IMR-90 (cell line): ENCODE measurements at regions not wholly inside any gene's neighbourhood (a gene's known extent, or its start where the extent isn't known, plus 50 kb on each side); places are given as distances from the start of the nearest gene placed in this dataset.

Experiments used
- ATAC-seq: fragments of 200-7000 bp; cut with Tn5 transposase; 2 replicates; pipeline ENCODE4 v1.9.1; 2020; ENCODE audit warnings: low read depth, mild to moderate bottlenecking, moderate library complexity
- BruUV-seq: library from RNA; stranded (reverse); fragments of 400-500 nt; replicated peaks from 2 replicates; lab custom pipeline; 2021; lab: Mats Ljungman, UMichigan
- CTCF ChIA-PET: fragments of 300-600 bp; formaldehyde crosslinking; extraction: SDS; loops from one replicate; lab custom pipeline; 2021; ENCODE audit warnings: antibody characterized with exemption; lab: Yijun Ruan, JAX
- POLR2A ChIA-PET: fragments of 300-600 bp; sonication (Branson Sonifier 250); formaldehyde crosslinking; loops from one replicate; lab custom pipeline; 2022; ENCODE audit warnings: antibody characterized with exemption; ENCODE audit not compliant: unreplicated experiment; lab: Charles Lee
- DNase-seq: peaks from one replicate; pipeline ENCODE4 v3.0.0; 2013
- H2AFZ ChIP-seq: replicated peaks from 2 replicates; pipeline ENCODE3; 2013; ENCODE audit warnings: low read length, mild to moderate bottlenecking; ENCODE audit not compliant: poor library complexity
- H2AK5ac ChIP-seq: 2 replicates; pipeline ENCODE4 v1.6.1; 2013; ENCODE audit warnings: low read depth, low read length, inconsistent platforms
- H2AK9ac ChIP-seq: replicated peaks from 2 replicates; pipeline ENCODE3; 2013; ENCODE audit warnings: mild to moderate bottlenecking, low read depth, low read length, moderate library complexity; ENCODE audit not compliant: poor library complexity
- H2BK120ac ChIP-seq: 2 replicates; pipeline ENCODE4 v1.6.1; 2013; ENCODE audit warnings: low read depth, low read length, inconsistent platforms
- H2BK15ac ChIP-seq: 3 replicates; pipeline ENCODE4 v1.6.1; 2013; ENCODE audit warnings: low read depth, low read length, inconsistent platforms
- H2BK20ac ChIP-seq: 2 replicates; pipeline ENCODE4 v1.6.1; 2013; ENCODE audit warnings: low read depth, mild to moderate bottlenecking, inconsistent platforms, low read length, moderate library complexity
- H2BK5ac ChIP-seq: 2 replicates; pipeline ENCODE4 v1.6.1; 2013; ENCODE audit warnings: mild to moderate bottlenecking, low read depth, low read length, inconsistent platforms; ENCODE audit not compliant: poor library complexity, severe bottlenecking
- H3K14ac ChIP-seq: replicated peaks from 2 replicates; pipeline ENCODE4 v1.6.1; 2013; ENCODE audit warnings: low read depth, low read length, inconsistent platforms
- H3K18ac ChIP-seq: 2 replicates; pipeline ENCODE4 v1.6.1; 2013; ENCODE audit warnings: low read depth, low read length, control low read depth
- H3K23ac ChIP-seq: 2 replicates; pipeline ENCODE4 v1.6.1; 2013; ENCODE audit warnings: low read depth, low read length, inconsistent platforms
- H3K27ac ChIP-seq: 2 replicates; pipeline ENCODE4 v1.5.1; 2013; ENCODE audit warnings: mild to moderate bottlenecking, control low read depth, low read length; ENCODE audit not compliant: insufficient read depth
- H3K27me3 ChIP-seq: 2 replicates; pipeline ENCODE4 v1.6.1; 2013; ENCODE audit warnings: low read length; ENCODE audit not compliant: control insufficient read depth, insufficient read depth
- H3K36me3 ChIP-seq: 2 replicates; pipeline ENCODE4 v1.6.1; 2013; ENCODE audit warnings: low read length, mixed read lengths; ENCODE audit not compliant: control insufficient read depth, insufficient read depth
- H3K4ac ChIP-seq: 2 replicates; pipeline ENCODE4 v1.6.1; 2013; ENCODE audit warnings: low read depth, low read length, inconsistent platforms
- H3K4me1 ChIP-seq: 2 replicates; pipeline ENCODE4 v1.6.1; 2013; ENCODE audit warnings: low read length, mixed read lengths; ENCODE audit not compliant: control insufficient read depth, insufficient read depth
- H3K4me2 ChIP-seq: 2 replicates; pipeline ENCODE4 v1.6.1; 2013; ENCODE audit warnings: low read depth, mild to moderate bottlenecking, control low read depth, low read length, moderate library complexity
- H3K4me3 ChIP-seq: 2 replicates; pipeline ENCODE4 v1.5.1; 2013; ENCODE audit warnings: low read depth, mild to moderate bottlenecking, control low read depth, low read length, moderate library complexity; ENCODE audit not compliant: insufficient read depth
- H3K56ac ChIP-seq: 2 replicates; pipeline ENCODE4 v1.6.1; 2013; ENCODE audit warnings: low read length, inconsistent platforms; ENCODE audit not compliant: insufficient read depth; ENCODE audit errors: extremely low read depth
- H3K79me1 ChIP-seq, 2 experiments: 2 replicates each; pipeline ENCODE4 v1.6.1; 2013; ENCODE audit warnings: low read length in 2 of 2, inconsistent platforms in 1 of 2, low read depth in 1 of 2
- H3K9ac ChIP-seq: 2 replicates; pipeline ENCODE4 v1.6.1; 2013; ENCODE audit warnings: low read depth, low read length, control low read depth
- H3K9me1 ChIP-seq: 2 replicates; pipeline ENCODE4 v1.6.1; 2013; ENCODE audit warnings: low read length, inconsistent platforms; ENCODE audit not compliant: insufficient read depth
- H3K9me3 ChIP-seq: 2 replicates; pipeline ENCODE4 v1.6.1; 2013; ENCODE audit warnings: low read length; ENCODE audit not compliant: control insufficient read depth, insufficient read depth
- H4K20me1 ChIP-seq: 2 replicates; pipeline ENCODE4 v1.6.1; 2013; ENCODE audit warnings: low read length, inconsistent platforms; ENCODE audit not compliant: insufficient read depth
- H4K5ac ChIP-seq: 2 replicates; pipeline ENCODE4 v1.6.1; 2013; ENCODE audit warnings: mild to moderate bottlenecking, low read depth, low read length, control low read depth
- H4K8ac ChIP-seq, 2 experiments: 2 replicates each; pipeline ENCODE4 v1.6.1; 2013; ENCODE audit warnings: low read depth in 2 of 2, low read length in 2 of 2, control low read depth in 1 of 2, inconsistent platforms in 1 of 2
- H4K91ac ChIP-seq: 2 replicates; pipeline ENCODE4 v1.6.1; 2013; ENCODE audit warnings: low read depth, low read length, inconsistent platforms; ENCODE audit not compliant: insufficient read depth
- BHLHE40 ChIP-seq: fragments of 150-350 bp; IDR thresholded peaks from 2 replicates; pipeline ENCODE4 v1.6.1; 2016; ENCODE audit warnings: mild to moderate bottlenecking, low read depth, low read length
- CEBPB ChIP-seq: IDR thresholded peaks from 2 replicates; pipeline ENCODE4 v1.6.1; 2012; ENCODE audit warnings: low read depth, low read length, improper control_type of control experiment
- CHD1 ChIP-seq: IDR thresholded peaks from 2 replicates; pipeline ENCODE4 v1.6.1; 2012; ENCODE audit warnings: low read depth, low read length, improper control_type of control experiment
- CTCF ChIP-seq: conservative IDR thresholded peaks from 2 replicates; pipeline ENCODE4 v1.5.1; 2012; ENCODE audit warnings: mild to moderate bottlenecking, low read depth, low read length, improper control_type of control experiment
- ELK1 ChIP-seq: fragments of 150-350 bp; IDR thresholded peaks from 2 replicates; pipeline ENCODE4 v1.6.1; 2016; ENCODE audit warnings: low read depth, mild to moderate bottlenecking, low read length, moderate library complexity, borderline replicate concordance
- FOS ChIP-seq: fragments of 150-350 bp; IDR thresholded peaks from 2 replicates; pipeline ENCODE4 v1.6.1; 2016; ENCODE audit warnings: low read depth, low read length
- MAFK ChIP-seq: IDR thresholded peaks from 2 replicates; pipeline ENCODE4 v1.6.1; 2012; ENCODE audit warnings: low read depth, low read length, improper control_type of control experiment
- MAZ ChIP-seq: IDR thresholded peaks from 2 replicates; pipeline ENCODE4 v1.6.1; 2012; ENCODE audit warnings: low read depth, mild to moderate bottlenecking, low read length, improper control_type of control experiment, moderate library complexity, borderline replicate concordance
- MXI1 ChIP-seq: IDR thresholded peaks from 2 replicates; pipeline ENCODE4 v1.6.1; 2012; ENCODE audit warnings: low read depth, mild to moderate bottlenecking, low read length, moderate library complexity, borderline replicate concordance
- NFE2L2 ChIP-seq: fragments of 150-350 bp; IDR thresholded peaks from 2 replicates; pipeline ENCODE4 v1.6.1; 2016; ENCODE audit warnings: low read depth, mild to moderate bottlenecking, low read length
- POLR2A ChIP-seq: IDR thresholded peaks from 2 replicates; pipeline ENCODE4 v1.6.1; 2012; ENCODE audit warnings: mild to moderate bottlenecking, low read depth, low read length
- RAD21 ChIP-seq: IDR thresholded peaks from 2 replicates; pipeline ENCODE4 v1.6.1; 2012; ENCODE audit warnings: low read length, improper control_type of control experiment
- RCOR1 ChIP-seq: IDR thresholded peaks from 2 replicates; pipeline ENCODE4 v1.6.1; 2012; ENCODE audit warnings: mild to moderate bottlenecking, low read length, improper control_type of control experiment; ENCODE audit not compliant: insufficient replicate concordance
- RFX5 ChIP-seq: IDR thresholded peaks from 2 replicates; pipeline ENCODE4 v1.8.0; 2012; ENCODE audit warnings: low read depth, mild to moderate bottlenecking, low read length, moderate library complexity
- SMC3 ChIP-seq: fragments of 150-350 bp; IDR thresholded peaks from 2 replicates; pipeline ENCODE4 v1.6.1; 2016; ENCODE audit warnings: low read depth, mild to moderate bottlenecking, antibody characterized with exemption, low read length, moderate library complexity
- USF2 ChIP-seq: fragments of 150-350 bp; IDR thresholded peaks from 2 replicates; pipeline ENCODE4 v1.6.1; 2017; ENCODE audit warnings: mild to moderate bottlenecking, antibody characterized with exemption, low read length, low read depth
- WGBS, 2 experiments: methylation state at CpG; one replicate each; pipeline versions ENCODE4 v1.1.5 to v1.1.7; 2013; ENCODE audit warnings: missing lambda C conversion rate in 2 of 2; ENCODE audit not compliant: insufficient read length in 1 of 2; ENCODE audit errors: extremely low coverage in 2 of 2; 5-methylcytosine and 5-hydroxymethylcytosine counted together
- dilution Hi-C: fragments of 300-500 bp; cut with HindIII; formaldehyde crosslinking; loops from one replicate; pipeline ENCODE4 v1.14.3; 2018; ENCODE audit warnings: low sequenced_read_pairs; ENCODE audit not compliant: unreplicated experiment
- in situ Hi-C: fragments of 300-500 bp; cut with MboI; formaldehyde crosslinking; loops from 3 replicates; pipeline ENCODE4 v1.14.3; 2019; ENCODE audit warnings: low sequenced_read_pairs, inconsistent platforms, mixed read lengths
- intact Hi-C: fragments of 100-400 bp; cut with micrococcal nuclease; formaldehyde crosslinking; loops from 2 replicates; pipeline ENCODE4 v1.10.0; 2022

- ChIA-PET CTCF (no interaction called here), POLR2A (no interaction called here)
- no peak overlapping the region for H4K8ac ChIP-seq
- no CpG with 5 or more reads among the region's 5 CpGs for WGBS, 2 experiments
- no peak overlapping the region for H3K56ac ChIP-seq
- intact Hi-C loops = no loop called here
- H2AFZ ChIP-seq = no peak overlapping the region
- H2BK120ac ChIP-seq = no peak overlapping the region
- no peak overlapping the region for H3K9ac ChIP-seq
- dilution Hi-C loops = no loop called here
- H3K4me2 ChIP-seq = no peak overlapping the region
- no peak overlapping the region for H3K27ac ChIP-seq
- no peaks in the 10 kb centered on the region for H3K36me3 ChIP-seq
- BruUV-seq = no TSS peak
- no peak overlapping the region for H3K18ac ChIP-seq
- H3K9me1 ChIP-seq = no peaks in the 10 kb centered on the region
- no peak for ATAC-seq
- H2AK9ac ChIP-seq = no peak overlapping the region
- no peak overlapping the region for H3K14ac ChIP-seq
- H3K9me3 ChIP-seq = no peaks in the 10 kb centered on the region
- H4K91ac ChIP-seq = no peak overlapping the region
- no peaks in the 10 kb centered on the region for H4K20me1 ChIP-seq
- TF ChIP-seq RCOR1 = no peak
- TF ChIP-seq CTCF = no peak
- no peak for TF ChIP-seq NFE2L2
- no peak for TF ChIP-seq SMC3
- no peak for TF ChIP-seq RAD21
- TF ChIP-seq POLR2A = no peak
- no peak for TF ChIP-seq BHLHE40
- no peak for TF ChIP-seq MAZ
- TF ChIP-seq ELK1 = no peak
- no peak for TF ChIP-seq RFX5
- no peak for TF ChIP-seq CHD1
- no peak for TF ChIP-seq CEBPB
- TF ChIP-seq FOS = no peak
- TF ChIP-seq MAFK = no peak
- no peak for TF ChIP-seq USF2
- no peak for TF ChIP-seq MXI1
- H2BK5ac ChIP-seq = no peak overlapping the region
- H3K4me1 ChIP-seq = no peaks in the 10 kb centered on the region
- no peak overlapping the region for H2AK5ac ChIP-seq
- H2BK20ac ChIP-seq = no peak overlapping the region
- H3K23ac ChIP-seq = no peak overlapping the region
- in situ Hi-C loops = no loop called here
- no peaks in the 10 kb centered on the region for H3K79me1 ChIP-seq
- DNase-seq = no peak
- H3K27me3 ChIP-seq = peaks cover 4% of the 10 kb centered on the region
- no peak overlapping the region for H3K4me3 ChIP-seq
- no peak overlapping the region for H4K5ac ChIP-seq
- H2BK15ac ChIP-seq = no peak overlapping the region
- no peak overlapping the region for H3K4ac ChIP-seq
These were observed 70.4 kb downstream of the CMAS start for GRCh38 chr12:22116376-22116775.
